ENCODE measurements at regions not wholly inside any gene's neighbourhood (a gene's known extent, or its start where the extent isn't known, plus 50 kb on each side); places are given as distances from the start of the nearest gene placed in this dataset.

- no peak for DNase-seq (ENCODE audit: low read depth)
- H3K4me3 ChIP-seq (ENCODE audit: low read depth, low read length): no peak overlapping the region
- TF ChIP-seq CTCF (IDR thresholded peaks at IDR 0.05; ENCODE audit: insufficient read depth, low read length): no peak
Measured at GRCh38 chr5:145585443-145586148, 249.5 kb downstream of the PRELID2 start.

- DNase-seq (ENCODE audit: low read depth): no peak
- H3K4me3 ChIP-seq (ENCODE audit: low read depth, low read length): no peak overlapping the region
- TF ChIP-seq CTCF (IDR thresholded peaks at IDR 0.05; ENCODE audit: insufficient read depth, low read length): no peak
Measured at GRCh38 chr5:145579301-145579700, 255.8 kb downstream of the PRELID2 start.

DNA sequence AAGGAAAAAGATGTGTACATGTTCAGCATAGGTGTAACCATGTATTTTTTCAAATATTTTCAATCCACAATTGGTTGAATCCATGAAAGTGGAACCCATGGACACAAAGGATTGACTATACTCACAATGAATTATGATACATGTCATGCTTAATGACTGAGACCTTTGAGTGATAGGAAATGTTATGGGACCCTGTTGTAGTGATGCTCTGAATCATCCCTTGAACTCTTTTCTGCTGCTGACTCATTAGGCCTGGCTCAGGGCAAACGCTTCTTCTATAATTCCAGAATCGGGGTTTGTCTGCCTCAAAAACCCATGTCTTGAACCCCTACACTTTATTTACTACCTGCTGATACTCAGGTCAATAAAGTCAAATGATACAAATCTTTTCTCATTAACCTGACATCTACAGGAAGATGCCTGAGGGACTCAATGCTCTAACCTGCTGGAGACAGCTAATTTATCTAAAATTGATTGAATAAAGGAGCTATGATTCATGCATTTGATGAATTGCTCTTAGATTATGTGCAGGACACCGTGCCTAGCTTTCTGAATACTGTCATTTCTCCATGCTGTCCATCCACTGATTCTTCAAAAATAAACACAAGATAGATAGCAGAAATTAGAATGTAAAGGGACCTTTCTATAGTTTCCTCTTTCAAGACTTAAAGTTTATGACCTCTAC lies 260.1 kb downstream of the PRELID2 start:
- no peak for DNase-seq (ENCODE audit: low read depth)
- no peak overlapping the region for H3K4me3 ChIP-seq (ENCODE audit: low read depth, low read length)
- TF ChIP-seq CTCF (IDR thresholded peaks at IDR 0.05; ENCODE audit: insufficient read depth, low read length): no peak

- peak; percentile 24 for DNase-seq (ENCODE audit: low read depth)
- no peak for TF ChIP-seq CTCF (IDR thresholded peaks at IDR 0.05; ENCODE audit: insufficient read depth, low read length)
- H3K4me3 ChIP-seq (ENCODE audit: low read depth, low read length): no peak overlapping the region
Measured at GRCh38 chr5:145568581-145568980, 266.6 kb downstream of the PRELID2 start.

DNA sequence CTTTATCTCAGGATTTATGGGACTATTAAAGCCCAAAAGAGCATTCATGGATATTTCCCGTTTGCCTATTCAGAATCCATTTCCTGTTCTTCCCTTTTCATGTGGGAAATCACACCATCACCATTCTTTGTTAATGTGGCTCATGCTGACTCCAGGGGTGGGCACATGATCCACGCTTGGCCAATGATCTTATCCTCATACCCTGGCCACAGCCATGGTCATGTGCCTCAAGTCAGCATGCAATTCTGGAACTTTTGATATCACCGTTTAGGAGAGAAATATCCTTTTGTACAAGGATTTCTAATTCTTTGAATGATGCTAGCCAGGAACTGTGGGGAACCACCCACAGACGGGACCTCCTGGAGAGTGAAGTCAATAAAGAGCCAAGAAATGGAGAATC lies 272.2 kb downstream of the PRELID2 start:
- peak; percentile 22 for DNase-seq (ENCODE audit: low read depth)
- TF ChIP-seq CTCF (IDR thresholded peaks at IDR 0.05; ENCODE audit: insufficient read depth, low read length): no peak
- H3K4me3 ChIP-seq (ENCODE audit: low read depth, low read length): no peak overlapping the region

- DNase-seq (ENCODE audit: low read depth): no peak
- TF ChIP-seq CTCF (IDR thresholded peaks at IDR 0.05; ENCODE audit: insufficient read depth, low read length): no peak
- no peak overlapping the region for H3K4me3 ChIP-seq (ENCODE audit: low read depth, low read length)
Measured at GRCh38 chr5:145558288-145558687, 276.9 kb downstream of the PRELID2 start.
